ENCODE measurements at regions not wholly inside any gene's neighbourhood (a gene's known extent, or its start where the extent isn't known, plus 50 kb on each side); places are given as distances from the start of the nearest gene placed in this dataset.

DNA sequence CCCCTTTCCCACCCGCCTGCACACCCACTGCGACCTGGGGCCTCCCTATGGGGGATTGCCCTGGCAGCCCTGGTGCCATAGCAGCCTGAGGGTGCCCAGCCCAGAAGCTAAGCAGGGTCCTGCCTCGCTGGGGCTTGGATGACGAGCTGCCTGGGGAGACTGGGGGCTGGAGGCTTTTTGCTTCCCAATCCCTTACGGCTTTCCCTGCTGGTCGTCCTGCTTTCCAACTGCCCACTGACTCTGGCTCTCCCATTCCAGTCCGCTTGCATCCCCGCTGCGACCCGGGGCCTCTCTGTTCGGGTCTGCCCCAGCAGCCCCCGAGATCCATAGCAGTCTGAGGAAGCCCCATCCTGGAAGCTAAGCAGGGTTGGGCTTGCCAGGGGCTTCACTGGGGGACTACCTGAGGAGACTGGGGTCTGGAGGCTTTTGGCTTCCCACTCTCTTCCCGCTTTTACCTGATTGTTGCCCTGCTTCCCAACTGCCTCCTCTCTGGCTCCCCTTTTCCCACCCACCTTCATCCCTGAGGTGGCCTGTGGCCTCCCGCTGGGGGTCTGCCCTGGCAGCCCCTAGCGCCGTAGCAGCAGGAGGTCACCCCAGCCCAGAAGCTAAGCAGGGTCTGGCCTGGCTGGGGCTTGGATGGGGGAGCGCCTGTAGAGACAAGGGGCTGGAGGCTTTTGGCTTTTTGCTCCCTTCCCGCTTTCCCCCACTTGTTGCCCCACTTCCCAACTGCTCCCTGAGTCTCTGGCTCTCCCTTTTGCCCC, 2292.8 kb downstream of the TP53TG3F start:
- TF ChIP-seq CTCF (IDR thresholded peaks at IDR 0.05) = no peak
- TF ChIP-seq POLR2A (IDR thresholded peaks at IDR 0.05) = no peak
- TF ChIP-seq EP300 (IDR thresholded peaks at IDR 0.05) = no peak
